ENCODE measurements at regions not wholly inside any gene's neighbourhood (a gene's known extent, or its start where the extent isn't known, plus 50 kb on each side); places are given as distances from the start of the nearest gene placed in this dataset.

DNA sequence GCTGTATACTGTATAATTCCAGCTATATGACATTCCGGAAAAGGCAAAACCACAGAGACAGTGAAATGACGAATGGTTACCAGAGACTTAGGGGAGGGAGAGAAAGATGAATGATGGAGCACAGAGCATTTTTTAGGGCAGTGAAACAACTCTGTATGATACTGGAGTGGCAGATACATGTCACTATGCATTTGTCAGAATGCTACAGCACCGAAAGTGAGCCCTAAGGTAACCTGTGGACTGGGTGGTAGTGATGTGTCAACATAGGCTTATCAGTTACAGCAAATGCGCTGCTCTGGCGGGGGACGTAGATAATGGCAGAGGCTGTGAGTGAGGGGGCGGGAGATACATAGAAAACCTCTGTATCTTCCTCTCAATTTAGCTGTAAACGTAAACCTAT lies 201.3 kb upstream of the SSTR4 start:
- no peak overlapping the region for H3K4me2 ChIP-seq (ENCODE audit: low read length)
- H3K36me3 ChIP-seq (ENCODE audit: insufficient read depth, low read length), result no peaks in the 10 kb centered on the region
- no peak overlapping the region for H3K4me3 ChIP-seq (ENCODE audit: low read length)
- no peaks in the 10 kb centered on the region for H3K9me3 ChIP-seq (ENCODE audit: low read length)
- H4K20me1 ChIP-seq (ENCODE audit: insufficient read depth), result no peaks in the 10 kb centered on the region
- H2AFZ ChIP-seq (ENCODE audit: low read depth, low read length), result no peak overlapping the region
- no peaks in the 10 kb centered on the region for H3K27me3 ChIP-seq (ENCODE audit: insufficient read depth, low read depth, low read length)
- TF ChIP-seq TAF1 (IDR thresholded peaks at IDR 0.05; ENCODE audit: low read depth) (no peak), POLR2AphosphoS5 (IDR thresholded peaks at IDR 0.05) (no peak), EZH2 (IDR thresholded peaks at IDR 0.05; ENCODE audit: borderline replicate concordance, insufficient read depth, low read length, poor library complexity, severe bottlenecking) (no peak), REST (IDR thresholded peaks at IDR 0.05; ENCODE audit: borderline replicate concordance) (no peak), SMC3 (conservative IDR thresholded peaks at IDR 0.05; ENCODE audit: poor library complexity) (no peak), RAD21 (conservative IDR thresholded peaks at IDR 0.05) (no peak), EP300 (conservative IDR thresholded peaks at IDR 0.05; ENCODE audit: poor library complexity, severe bottlenecking) (no peak), MXI1 (conservative IDR thresholded peaks at IDR 0.05; ENCODE audit: poor library complexity, severe bottlenecking) (no peak)
- TF ChIP-seq, protein P1, sequence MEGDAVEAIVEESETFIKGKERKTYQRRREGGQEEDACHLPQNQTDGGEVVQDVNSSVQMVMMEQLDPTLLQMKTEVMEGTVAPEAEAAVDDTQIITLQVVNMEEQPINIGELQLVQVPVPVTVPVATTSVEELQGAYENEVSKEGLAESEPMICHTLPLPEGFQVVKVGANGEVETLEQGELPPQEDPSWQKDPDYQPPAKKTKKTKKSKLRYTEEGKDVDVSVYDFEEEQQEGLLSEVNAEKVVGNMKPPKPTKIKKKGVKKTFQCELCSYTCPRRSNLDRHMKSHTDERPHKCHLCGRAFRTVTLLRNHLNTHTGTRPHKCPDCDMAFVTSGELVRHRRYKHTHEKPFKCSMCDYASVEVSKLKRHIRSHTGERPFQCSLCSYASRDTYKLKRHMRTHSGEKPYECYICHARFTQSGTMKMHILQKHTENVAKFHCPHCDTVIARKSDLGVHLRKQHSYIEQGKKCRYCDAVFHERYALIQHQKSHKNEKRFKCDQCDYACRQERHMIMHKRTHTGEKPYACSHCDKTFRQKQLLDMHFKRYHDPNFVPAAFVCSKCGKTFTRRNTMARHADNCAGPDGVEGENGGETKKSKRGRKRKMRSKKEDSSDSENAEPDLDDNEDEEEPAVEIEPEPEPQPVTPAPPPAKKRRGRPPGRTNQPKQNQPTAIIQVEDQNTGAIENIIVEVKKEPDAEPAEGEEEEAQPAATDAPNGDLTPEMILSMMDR (IDR thresholded peaks at IDR 0.05; ENCODE audit: poor library complexity, severe bottlenecking), result no peak
- H3K9ac ChIP-seq (ENCODE audit: low read length), result no peak overlapping the region
- no peaks in the 10 kb centered on the region for H3K79me2 ChIP-seq (replicated peaks; ENCODE audit: insufficient read depth, low read length)
- no peak overlapping the region for H3K27ac ChIP-seq (ENCODE audit: low read length)
- no peaks in the 10 kb centered on the region for H3K9me2 ChIP-seq (ENCODE audit: insufficient read depth, low read length)
- H3F3A ChIP-seq (ENCODE audit: insufficient read depth, low read length, poor library complexity, severe bottlenecking), result no peaks in the 10 kb centered on the region

- no peak overlapping the region for H2AFZ ChIP-seq (ENCODE audit: low read depth, low read length)
- H3K4me3 ChIP-seq (ENCODE audit: low read length), result no peak overlapping the region
- H3K27me3 ChIP-seq (ENCODE audit: insufficient read depth, low read depth, low read length), result no peaks in the 10 kb centered on the region
- H3K9me3 ChIP-seq (ENCODE audit: low read length), result no peaks in the 10 kb centered on the region
- TF ChIP-seq RAD21 (conservative IDR thresholded peaks at IDR 0.05), result no peak
- no peak for TF ChIP-seq TAF1 (IDR thresholded peaks at IDR 0.05; ENCODE audit: low read depth)
- TF ChIP-seq POLR2AphosphoS5 (IDR thresholded peaks at IDR 0.05), result no peak
- no peak for TF ChIP-seq EZH2 (IDR thresholded peaks at IDR 0.05; ENCODE audit: borderline replicate concordance, insufficient read depth, low read length, poor library complexity, severe bottlenecking)
- no peak for TF ChIP-seq EP300 (conservative IDR thresholded peaks at IDR 0.05; ENCODE audit: poor library complexity, severe bottlenecking)
- no peak for TF ChIP-seq MXI1 (conservative IDR thresholded peaks at IDR 0.05; ENCODE audit: poor library complexity, severe bottlenecking)
- TF ChIP-seq, protein P1 (IDR thresholded peaks at IDR 0.05; ENCODE audit: poor library complexity, severe bottlenecking), result no peak
- TF ChIP-seq SMC3 (conservative IDR thresholded peaks at IDR 0.05; ENCODE audit: poor library complexity), result no peak
- TF ChIP-seq REST (IDR thresholded peaks at IDR 0.05; ENCODE audit: borderline replicate concordance), result no peak
- no peaks in the 10 kb centered on the region for H3K36me3 ChIP-seq (ENCODE audit: insufficient read depth, low read length)
- no peaks in the 10 kb centered on the region for H3F3A ChIP-seq (ENCODE audit: insufficient read depth, low read length, poor library complexity, severe bottlenecking)
- H3K9ac ChIP-seq (ENCODE audit: low read length), result no peak overlapping the region
- H3K79me2 ChIP-seq (replicated peaks; ENCODE audit: insufficient read depth, low read length), result no peaks in the 10 kb centered on the region
- no peaks in the 10 kb centered on the region for H4K20me1 ChIP-seq (ENCODE audit: insufficient read depth)
- H3K4me2 ChIP-seq (ENCODE audit: low read length), result no peak overlapping the region
- no peaks in the 10 kb centered on the region for H3K9me2 ChIP-seq (ENCODE audit: insufficient read depth, low read length)
- H3K27ac ChIP-seq (ENCODE audit: low read length), result no peak overlapping the region
These were observed 200.4 kb upstream of the SSTR4 start for GRCh38 chr20:22834651-22835256.

All from neural cell (in vitro differentiated cells).